Endothelial cell of umbilical vein (primary cell): ENCODE measurements at regions not wholly inside any gene's neighbourhood (a gene's known extent, or its start where the extent isn't known, plus 50 kb on each side); places are given as distances from the start of the nearest gene placed in this dataset.

Source experiments
- BruUV-seq: library from RNA; stranded (reverse); fragments of 400-500 nt; replicated peaks from 2 replicates; lab custom pipeline; 2021; lab: Mats Ljungman, UMichigan
- CTCF ChIA-PET: fragments of 300-600, 350-600 bp; sonication (Branson Sonifier 250); formaldehyde crosslinking; loops from one replicate; lab custom pipeline; 2021; ENCODE audit warnings: antibody characterized with exemption, inconsistent platforms; lab: Charles Lee
- POLR2A ChIA-PET: fragments of 300-600, 350-600 bp; sonication (Branson Sonifier 250); formaldehyde crosslinking; loops from one replicate; lab custom pipeline; 2021; ENCODE audit warnings: antibody characterized with exemption, inconsistent platforms; lab: Charles Lee
- DNase-seq: peaks from one replicate; pipeline ENCODE4 v3.0.0-alpha.2; 2011; ENCODE audit warnings: low read depth, low spot score
- FAIRE-seq: peaks from 2 replicates; lab custom pipeline; 2011; peaks lifted over from hg19 to GRCh38; lab: Jason Lieb, UNC
- H2AFZ ChIP-seq: 2 replicates; pipeline ENCODE4 v1.6.0; 2012; ENCODE audit warnings: low read depth, low read length, control low read depth, inconsistent platforms
- H3K27ac ChIP-seq: 2 replicates; pipeline ENCODE4 v1.5.1; 2011; ENCODE audit warnings: low read depth, mild to moderate bottlenecking, control low read depth, low read length, moderate library complexity; ENCODE audit not compliant: insufficient read depth
- H3K27me3 ChIP-seq, 2 experiments: 2 replicates each; pipeline versions ENCODE4 v1.6.0 to v1.6.1; 2011; ENCODE audit warnings: low read length in 2 of 2, mixed read lengths in 1 of 2; ENCODE audit not compliant: control insufficient read depth in 2 of 2, insufficient read depth in 2 of 2
- H3K36me3 ChIP-seq, 2 experiments: 2 replicates in 1 of 2; 3 replicates in 1 of 2; pipeline ENCODE4 v1.5.1; 2011; ENCODE audit warnings: low read length in 2 of 2, mild to moderate bottlenecking in 1 of 2, moderate library complexity in 1 of 2; ENCODE audit not compliant: control insufficient read depth in 2 of 2, insufficient read depth in 2 of 2; ENCODE audit errors: extremely low read depth in 1 of 2
- H3K4me1 ChIP-seq: 3 replicates; pipeline ENCODE4 v1.5.1; 2011; ENCODE audit warnings: mild to moderate bottlenecking, low read length; ENCODE audit not compliant: control insufficient read depth, insufficient read depth; ENCODE audit errors: extremely low read depth
- H3K4me2 ChIP-seq: 2 replicates; pipeline ENCODE4 v1.6.1; 2011; ENCODE audit warnings: low read length, control low read depth, mixed read lengths; ENCODE audit not compliant: insufficient read depth
- H3K4me3 ChIP-seq, 3 experiments: fragments of 200-600 bp in 1 of 3; sonication (generic), shearing (Covaris generic) in 1 of 3; replicated peaks in 1 of 3; 2 replicates each; pipeline ENCODE4 v1.5.1; 2011 to 2016; ENCODE audit warnings: control low read depth in 3 of 3, low read length in 3 of 3, mild to moderate bottlenecking in 2 of 3, inconsistent platforms in 1 of 3, low read depth in 1 of 3, moderate library complexity in 1 of 3; ENCODE audit not compliant: insufficient read depth in 1 of 3
- H3K79me2 ChIP-seq: 2 replicates; pipeline ENCODE4 v1.6.0; 2012; ENCODE audit warnings: low read length, inconsistent platforms; ENCODE audit not compliant: control insufficient read depth, insufficient read depth
- H3K9ac ChIP-seq: replicated peaks from 2 replicates; pipeline ENCODE3; 2011; ENCODE audit warnings: low read length, control low read depth; ENCODE audit not compliant: insufficient read depth; ENCODE audit errors: extremely low read depth
- H3K9me1 ChIP-seq: replicated peaks from 3 replicates; pipeline ENCODE4 v1.6.0; 2011; ENCODE audit warnings: mild to moderate bottlenecking, low read length; ENCODE audit not compliant: control insufficient read depth, insufficient read depth; ENCODE audit errors: extremely low read depth
- H3K9me3 ChIP-seq: replicated peaks from 2 replicates; pipeline ENCODE4 v1.5.1; 2012; ENCODE audit warnings: low read length, inconsistent platforms; ENCODE audit not compliant: control insufficient read depth, insufficient read depth
- H4K20me1 ChIP-seq: replicated peaks from 2 replicates; pipeline ENCODE3; 2011; ENCODE audit warnings: mild to moderate bottlenecking, low read length; ENCODE audit not compliant: control insufficient read depth, insufficient read depth; ENCODE audit errors: extremely low read depth
- EZH2 ChIP-seq: IDR thresholded peaks from 2 replicates; pipeline ENCODE4 v1.6.1; 2012; ENCODE audit warnings: borderline replicate concordance, low read depth, mild to moderate bottlenecking, moderate library complexity, low read length, inconsistent platforms; ENCODE audit not compliant: severe bottlenecking
- FOS ChIP-seq: IDR thresholded peaks from 2 replicates; pipeline ENCODE4 v1.6.1; 2011; ENCODE audit warnings: mild to moderate bottlenecking, low read length, moderate library complexity, borderline replicate concordance; ENCODE audit not compliant: insufficient read depth
- GATA2 ChIP-seq: IDR thresholded peaks from 2 replicates; pipeline ENCODE4 v1.7.0; 2011; ENCODE audit warnings: low read depth, mild to moderate bottlenecking, moderate library complexity, mixed read lengths, low read length; ENCODE audit not compliant: insufficient read length, insufficient read depth
- JUN ChIP-seq: IDR thresholded peaks from 2 replicates; pipeline ENCODE4 v1.6.1; 2011; ENCODE audit warnings: borderline replicate concordance, low read depth; ENCODE audit not compliant: insufficient read length, insufficient read depth
- MYC ChIP-seq: IDR thresholded peaks from one replicate; pipeline ENCODE4 v1.6.1; 2011; ENCODE audit warnings: mild to moderate bottlenecking, low read depth, low read length
- POLR2A ChIP-seq: IDR thresholded peaks from 2 replicates; pipeline ENCODE4 v1.6.1; 2012; ENCODE audit warnings: low read depth, mild to moderate bottlenecking, control low read depth, low read length
- POLR2AphosphoS5 ChIP-seq: IDR thresholded peaks from 2 replicates; pipeline ENCODE4 v1.6.1; 2012; ENCODE audit warnings: low read depth, mild to moderate bottlenecking, control low read depth, low read length, moderate library complexity; ENCODE audit not compliant: insufficient read depth
- dilution Hi-C: fragments of 300-500 bp; cut with MboI; formaldehyde crosslinking; loops from one replicate; pipeline ENCODE4 v1.15.0; 2019; ENCODE audit warnings: low sequenced_read_pairs; ENCODE audit not compliant: extremely low pct_ligation_motif_present
- intact Hi-C: fragments of 100-400 bp; cut with micrococcal nuclease; formaldehyde crosslinking; loops from one replicate; pipeline ENCODE4 v1.10.0; 2022
- TF ChIP-seq, protein P1 (sequence below), 2 donors: IDR thresholded peaks; 1 replicate in 1 of 2; 2 replicates in 1 of 2; pipeline ENCODE4 v1.5.1; 2011; ENCODE audit warnings: low read length in 2 of 2, mild to moderate bottlenecking in 2 of 2, moderate library complexity in 2 of 2, control low read depth in 1 of 2, inconsistent platforms in 1 of 2, low read depth in 1 of 2; ENCODE audit not compliant: insufficient read depth in 1 of 2; ENCODE audit errors: extremely low read depth in 1 of 2
- TF ChIP-seq, protein P2 (sequence below): IDR thresholded peaks from 2 replicates; pipeline ENCODE4 v1.6.1; 2011; ENCODE audit not compliant: insufficient read depth, insufficient read length

DNA sequence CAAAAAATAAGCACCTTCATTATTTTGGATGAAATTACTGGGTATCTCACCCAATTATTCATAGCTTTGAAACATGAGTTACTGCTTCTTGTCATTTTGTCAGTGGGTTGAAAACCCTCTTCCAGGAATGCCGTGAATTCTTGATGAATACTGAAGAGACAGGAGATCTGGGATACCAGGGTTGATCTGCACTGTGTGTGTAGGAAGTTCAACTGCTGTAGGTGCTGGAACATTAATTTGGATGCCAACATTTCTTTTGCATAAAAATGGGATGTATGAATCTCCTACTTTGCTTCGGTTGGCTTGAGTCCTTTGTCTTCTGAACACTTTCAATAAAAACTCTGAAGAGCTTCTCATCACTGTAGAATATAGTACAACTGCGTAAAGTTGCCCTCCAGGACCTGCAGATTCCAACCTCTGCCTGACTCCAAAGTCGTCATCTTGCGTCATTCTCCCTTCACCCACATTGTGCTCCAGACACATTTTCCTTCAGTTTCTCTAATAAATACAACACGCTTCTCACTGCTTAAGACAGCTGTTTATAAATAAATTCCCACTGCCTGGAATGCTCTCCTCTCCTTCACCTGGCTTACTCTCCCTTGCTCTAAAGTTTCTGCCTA, 312.7 kb upstream of the TGFBR2 start:
- ChIA-PET CTCF (interaction anchor here (1.0 to 1.3 kb wide), 2 partner anchors 26 to 94 kb away, joined by 3 to 4 read pairs; no protein-coding TSS in a partner anchor), POLR2A (no interaction called here)
- H3K36me3 ChIP-seq = no peaks in the 10 kb centered on the region
- no peak overlapping the region for H3K4me3 ChIP-seq
- H3K4me1 ChIP-seq = peaks cover 55% of the 10 kb centered on the region
- H3K9ac ChIP-seq = peak overlapping the region; percentile 92
- no peak for FAIRE-seq
- H3K27me3 ChIP-seq = no peaks in the 10 kb centered on the region
- H4K20me1 ChIP-seq = no peaks in the 10 kb centered on the region
- no TSS peak for BruUV-seq
- H3K79me2 ChIP-seq = no peaks in the 10 kb centered on the region
- intact Hi-C loops = loop anchor here (2.0 kb wide), 4 partner anchors 31 to 217 kb away; no protein-coding TSS in a partner anchor
- no peaks in the 10 kb centered on the region for H3K9me3 ChIP-seq
- H2AFZ ChIP-seq = no peak overlapping the region
- peak overlapping the region; percentile 75 for H3K4me2 ChIP-seq
- H3K9me1 ChIP-seq = no peaks in the 10 kb centered on the region
- peak overlapping the region; percentile 99 for H3K27ac ChIP-seq
- dilution Hi-C loops = no loop called here
- DNase-seq = peak; percentile 23
- TF ChIP-seq MYC (no peak), JUN (no peak), FOS (no peak), GATA2 (no peak), POLR2A (no peak), EZH2 (no peak), POLR2AphosphoS5 (no peak)
- TF ChIP-seq, protein P1, sequence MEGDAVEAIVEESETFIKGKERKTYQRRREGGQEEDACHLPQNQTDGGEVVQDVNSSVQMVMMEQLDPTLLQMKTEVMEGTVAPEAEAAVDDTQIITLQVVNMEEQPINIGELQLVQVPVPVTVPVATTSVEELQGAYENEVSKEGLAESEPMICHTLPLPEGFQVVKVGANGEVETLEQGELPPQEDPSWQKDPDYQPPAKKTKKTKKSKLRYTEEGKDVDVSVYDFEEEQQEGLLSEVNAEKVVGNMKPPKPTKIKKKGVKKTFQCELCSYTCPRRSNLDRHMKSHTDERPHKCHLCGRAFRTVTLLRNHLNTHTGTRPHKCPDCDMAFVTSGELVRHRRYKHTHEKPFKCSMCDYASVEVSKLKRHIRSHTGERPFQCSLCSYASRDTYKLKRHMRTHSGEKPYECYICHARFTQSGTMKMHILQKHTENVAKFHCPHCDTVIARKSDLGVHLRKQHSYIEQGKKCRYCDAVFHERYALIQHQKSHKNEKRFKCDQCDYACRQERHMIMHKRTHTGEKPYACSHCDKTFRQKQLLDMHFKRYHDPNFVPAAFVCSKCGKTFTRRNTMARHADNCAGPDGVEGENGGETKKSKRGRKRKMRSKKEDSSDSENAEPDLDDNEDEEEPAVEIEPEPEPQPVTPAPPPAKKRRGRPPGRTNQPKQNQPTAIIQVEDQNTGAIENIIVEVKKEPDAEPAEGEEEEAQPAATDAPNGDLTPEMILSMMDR (IDR thresholded peaks at IDR 0.05; ENCODE audit: extremely low read depth in 1 of 2, insufficient read depth in 1 of 2, low read depth in 1 of 2, low read length in 2 of 2) = no peak
- TF ChIP-seq, protein P2, sequence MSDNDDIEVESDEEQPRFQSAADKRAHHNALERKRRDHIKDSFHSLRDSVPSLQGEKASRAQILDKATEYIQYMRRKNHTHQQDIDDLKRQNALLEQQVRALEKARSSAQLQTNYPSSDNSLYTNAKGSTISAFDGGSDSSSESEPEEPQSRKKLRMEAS = no peak
